ENCODE measurements at regions not wholly inside any gene's neighbourhood (a gene's known extent, or its start where the extent isn't known, plus 50 kb on each side); places are given as distances from the start of the nearest gene placed in this dataset.

DNA sequence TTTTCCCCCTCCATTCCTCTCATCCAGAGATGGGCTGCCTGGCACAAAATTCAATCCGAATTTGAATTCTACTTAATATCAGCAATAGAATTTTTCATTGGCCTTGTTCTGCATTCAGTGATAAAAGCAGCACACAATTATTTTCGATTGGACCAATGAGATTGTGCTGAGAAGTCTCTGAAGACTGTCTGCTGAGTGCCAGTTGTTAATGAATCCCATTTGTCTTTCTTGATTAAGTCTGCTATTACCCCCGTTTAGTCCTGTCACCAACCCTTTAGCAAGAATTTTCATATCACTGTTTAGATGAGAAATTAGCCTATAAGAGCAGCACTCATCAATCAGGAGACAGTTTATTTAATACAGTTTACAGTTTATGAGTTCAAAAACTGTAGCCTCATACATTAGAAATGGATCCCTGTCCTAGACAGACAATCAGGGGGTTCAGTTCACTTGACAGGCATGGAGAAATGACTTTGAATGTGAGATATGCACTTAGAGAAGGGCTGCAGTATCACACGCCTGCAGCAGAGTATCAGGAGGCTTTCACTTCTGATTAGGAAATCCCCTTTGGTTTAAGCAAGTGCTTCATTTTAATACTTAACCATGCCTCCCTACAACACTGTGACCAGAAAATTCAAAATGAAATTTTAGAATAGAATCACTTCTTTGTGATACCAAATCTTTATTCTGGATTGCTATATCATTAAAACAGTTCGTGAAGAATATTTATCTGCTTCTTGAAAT is 304.7 kb upstream of the PTBP2 start (continued):
- TF ChIP-seq, protein P1, sequence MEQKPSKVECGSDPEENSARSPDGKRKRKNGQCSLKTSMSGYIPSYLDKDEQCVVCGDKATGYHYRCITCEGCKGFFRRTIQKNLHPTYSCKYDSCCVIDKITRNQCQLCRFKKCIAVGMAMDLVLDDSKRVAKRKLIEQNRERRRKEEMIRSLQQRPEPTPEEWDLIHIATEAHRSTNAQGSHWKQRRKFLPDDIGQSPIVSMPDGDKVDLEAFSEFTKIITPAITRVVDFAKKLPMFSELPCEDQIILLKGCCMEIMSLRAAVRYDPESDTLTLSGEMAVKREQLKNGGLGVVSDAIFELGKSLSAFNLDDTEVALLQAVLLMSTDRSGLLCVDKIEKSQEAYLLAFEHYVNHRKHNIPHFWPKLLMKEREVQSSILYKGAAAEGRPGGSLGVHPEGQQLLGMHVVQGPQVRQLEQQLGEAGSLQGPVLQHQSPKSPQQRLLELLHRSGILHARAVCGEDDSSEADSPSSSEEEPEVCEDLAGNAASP (IDR thresholded peaks at IDR 0.05) = no peak

DNA sequence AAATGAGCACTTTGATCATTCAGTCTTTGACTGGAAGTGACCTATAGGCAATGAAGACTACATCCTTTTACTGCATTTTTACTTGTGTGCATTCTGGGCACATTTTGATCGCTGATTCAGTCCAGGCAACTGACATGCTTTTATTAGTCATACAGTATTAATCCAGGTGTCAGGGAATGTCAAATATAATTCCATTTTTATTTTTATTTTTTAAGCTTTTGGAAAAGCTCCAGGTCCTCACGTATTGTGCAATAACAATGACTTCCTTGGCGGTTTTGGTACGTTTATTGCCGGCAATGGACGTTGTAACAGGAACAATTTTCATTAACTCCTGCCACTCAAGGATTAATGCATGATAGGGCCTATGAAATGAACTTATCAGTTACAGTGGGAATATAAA is 302.6 kb upstream of the PTBP2 start:
- no peak for ATAC-seq
- no peaks in the 10 kb centered on the region for H3K27me3 ChIP-seq (ENCODE audit: control insufficient read depth in 2 of 2, insufficient read depth in 2 of 2, low read length in 2 of 2)
- TF ChIP-seq, protein P2, sequence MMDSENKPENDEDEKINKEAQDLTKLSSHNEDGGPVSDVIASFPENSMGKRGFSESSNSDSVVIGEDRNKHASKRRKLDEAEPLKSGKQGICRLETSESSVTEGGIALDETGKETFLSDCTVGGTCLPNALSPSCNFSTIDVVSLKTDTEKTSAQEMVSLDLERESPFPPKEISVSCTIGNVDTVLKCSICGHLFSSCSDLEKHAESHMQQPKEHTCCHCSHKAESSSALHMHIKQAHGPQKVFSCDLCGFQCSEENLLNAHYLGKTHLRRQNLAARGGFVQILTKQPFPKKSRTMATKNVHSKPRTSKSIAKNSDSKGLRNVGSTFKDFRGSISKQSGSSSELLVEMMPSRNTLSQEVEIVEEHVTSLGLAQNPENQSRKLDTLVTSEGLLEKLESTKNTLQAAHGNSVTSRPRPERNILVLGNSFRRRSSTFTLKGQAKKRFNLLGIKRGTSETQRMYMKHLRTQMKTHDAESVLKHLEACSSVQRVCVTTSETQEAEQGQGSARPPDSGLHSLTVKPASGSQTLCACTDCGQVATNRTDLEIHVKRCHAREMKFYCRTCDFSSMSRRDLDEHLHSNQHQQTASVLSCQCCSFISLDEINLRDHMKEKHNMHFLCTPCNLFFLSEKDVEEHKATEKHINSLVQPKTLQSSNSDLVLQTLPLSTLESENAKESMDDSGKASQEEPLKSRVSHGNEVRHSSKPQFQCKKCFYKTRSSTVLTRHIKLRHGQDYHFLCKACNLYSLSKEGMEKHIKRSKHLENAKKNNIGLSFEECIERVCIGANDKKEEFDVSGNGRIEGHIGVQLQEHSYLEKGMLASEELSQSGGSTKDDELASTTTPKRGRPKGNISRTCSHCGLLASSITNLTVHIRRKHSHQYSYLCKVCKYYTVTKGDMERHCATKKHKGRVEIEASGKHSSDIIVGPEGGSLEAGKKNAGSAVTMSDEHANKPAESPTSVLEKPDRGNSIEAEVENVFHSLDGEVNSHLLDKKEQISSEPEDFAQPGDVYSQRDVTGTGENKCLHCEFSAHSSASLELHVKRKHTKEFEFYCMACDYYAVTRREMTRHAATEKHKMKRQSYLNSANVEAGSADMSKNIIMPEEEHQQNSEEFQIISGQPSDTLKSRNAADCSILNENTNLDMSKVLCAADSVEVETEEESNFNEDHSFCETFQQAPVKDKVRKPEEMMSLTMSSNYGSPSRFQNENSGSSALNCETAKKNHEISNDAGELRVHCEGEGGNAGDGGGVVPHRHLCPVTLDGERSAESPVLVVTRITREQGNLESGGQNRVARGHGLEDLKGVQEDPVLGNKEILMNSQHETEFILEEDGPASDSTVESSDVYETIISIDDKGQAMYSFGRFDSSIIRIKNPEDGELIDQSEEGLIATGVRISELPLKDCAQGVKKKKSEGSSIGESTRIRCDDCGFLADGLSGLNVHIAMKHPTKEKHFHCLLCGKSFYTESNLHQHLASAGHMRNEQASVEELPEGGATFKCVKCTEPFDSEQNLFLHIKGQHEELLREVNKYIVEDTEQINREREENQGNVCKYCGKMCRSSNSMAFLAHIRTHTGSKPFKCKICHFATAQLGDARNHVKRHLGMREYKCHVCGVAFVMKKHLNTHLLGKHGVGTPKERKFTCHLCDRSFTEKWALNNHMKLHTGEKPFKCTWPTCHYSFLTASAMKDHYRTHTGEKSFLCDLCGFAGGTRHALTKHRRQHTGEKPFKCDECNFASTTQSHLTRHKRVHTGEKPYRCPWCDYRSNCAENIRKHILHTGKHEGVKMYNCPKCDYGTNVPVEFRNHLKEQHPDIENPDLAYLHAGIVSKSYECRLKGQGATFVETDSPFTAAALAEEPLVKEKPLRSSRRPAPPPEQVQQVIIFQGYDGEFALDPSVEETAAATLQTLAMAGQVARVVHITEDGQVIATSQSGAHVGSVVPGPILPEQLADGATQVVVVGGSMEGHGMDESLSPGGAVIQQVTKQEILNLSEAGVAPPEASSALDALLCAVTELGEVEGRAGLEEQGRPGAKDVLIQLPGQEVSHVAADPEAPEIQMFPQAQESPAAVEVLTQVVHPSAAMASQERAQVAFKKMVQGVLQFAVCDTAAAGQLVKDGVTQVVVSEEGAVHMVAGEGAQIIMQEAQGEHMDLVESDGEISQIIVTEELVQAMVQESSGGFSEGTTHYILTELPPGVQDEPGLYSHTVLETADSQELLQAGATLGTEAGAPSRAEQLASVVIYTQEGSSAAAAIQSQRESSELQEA (IDR thresholded peaks at IDR 0.05; ENCODE audit: low read depth) = no peak
- TF ChIP-seq PHB (CRISPR knock-in tag; IDR thresholded peaks at IDR 0.05) (no peak), CEBPG (CRISPR knock-in tag; IDR thresholded peaks at IDR 0.05) (no peak), CEBPG (tag; conservative IDR thresholded peaks at IDR 0.05 in 1 of 2, IDR thresholded peaks at IDR 0.05 in 1 of 2) (peak in 1 of 2 experiments; percentile 44; a peak in 1 of 4 replicates)
- ChIA-PET CTCF (ENCODE audit: low intra/inter-chr PET ratio) (no interaction called here), POLR2A (no interaction called here)
- intact Hi-C loops (cut with micrococcal nuclease) = no loop called here
- no peak for DNase-seq (ENCODE audit: extremely low read depth in 1 of 4, low spot score in 3 of 4)
- H3K4me3 ChIP-seq = no peak overlapping the region
- H3K9ac ChIP-seq (ENCODE audit: insufficient read depth in 1 of 2, low read depth in 2 of 2, low read length in 2 of 2) = no peak overlapping the region
- H3K36me3 ChIP-seq (ENCODE audit: control insufficient read depth, insufficient read depth, low read length) = no peaks in the 10 kb centered on the region
- H3K4me1 ChIP-seq (replicated peaks in 1 of 2; ENCODE audit: control insufficient read depth in 2 of 2, insufficient read depth in 2 of 2, low read length in 2 of 2) = no peaks in the 10 kb centered on the region
- H3K9me1 ChIP-seq (ENCODE audit: control insufficient read depth, insufficient read depth, low read length) = no peaks in the 10 kb centered on the region
- H4K20me1 ChIP-seq (replicated peaks; ENCODE audit: control insufficient read depth, insufficient read depth, low read length) = no peaks in the 10 kb centered on the region
- H3K9me3 ChIP-seq (replicated peaks; ENCODE audit: control insufficient read depth, insufficient read depth, low read depth, low read length) = no peaks in the 10 kb centered on the region
- FAIRE-seq = no peak
- no peak overlapping the region for H3K27ac ChIP-seq (ENCODE audit: extremely low read depth, low read depth, low read length)
- no TSS peak for BruUV-seq (replicated peaks)
- in situ Hi-C loops (cut with MboI) = no loop called here
- WGBS (ENCODE audit: insufficient coverage, low coverage, missing lambda C conversion rate) = 0% methylated on average over 6 of the region's 6 CpGs
- H3K79me2 ChIP-seq (ENCODE audit: control insufficient read depth, insufficient read depth, low read length) = no peaks in the 10 kb centered on the region
- no peak overlapping the region for H2AFZ ChIP-seq (ENCODE audit: low read depth, low read length)
- no peak overlapping the region for H3K4me2 ChIP-seq (ENCODE audit: insufficient read depth, low read length)
